Fibroblast of lung (primary cell): ENCODE measurements at regions not wholly inside any gene's neighbourhood (a gene's known extent, or its start where the extent isn't known, plus 50 kb on each side); places are given as distances from the start of the nearest gene placed in this dataset.

Experiments
- CTCF ChIP-seq, 2 donors: IDR thresholded peaks in 1 of 2; conservative IDR thresholded peaks in 1 of 2; 1 replicate in 1 of 2; 2 replicates in 1 of 2; pipeline ENCODE4 v1.5.1; 2011 to 2012; ENCODE audit warnings: low read length in 2 of 2, control low read depth in 1 of 2, inconsistent platforms in 1 of 2, low read depth in 1 of 2, mild to moderate bottlenecking in 1 of 2
- EZH2 ChIP-seq: IDR thresholded peaks from 2 replicates; pipeline ENCODE4 v1.5.1; 2012; ENCODE audit warnings: low read length, control low read depth, mild to moderate bottlenecking; ENCODE audit errors: missing control alignments

DNA sequence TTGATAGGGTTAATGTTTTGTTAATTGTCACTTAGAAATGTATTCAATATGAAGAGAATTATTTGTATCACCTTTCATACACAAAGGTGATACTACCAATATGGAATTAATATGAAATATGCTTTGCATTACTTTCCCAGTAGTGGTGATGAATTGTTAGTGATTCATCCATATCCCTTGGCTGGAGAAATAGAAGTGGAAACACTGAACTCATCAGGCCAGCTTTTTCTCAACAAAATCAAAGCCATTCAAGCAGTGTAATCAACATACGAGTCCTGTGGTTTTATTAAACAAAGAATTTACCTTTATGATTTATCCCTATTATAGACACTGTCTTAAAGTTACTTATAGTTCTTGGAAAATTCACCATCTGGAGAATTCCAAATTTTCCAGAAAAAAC is 264.0 kb upstream of the MEF2C start:
- TF ChIP-seq EZH2 (no peak), CTCF (conservative IDR thresholded peaks at IDR 0.05 in 1 of 2, IDR thresholded peaks at IDR 0.05 in 1 of 2; ENCODE audit: low read depth in 1 of 2, low read length in 2 of 2) (no peak)
